ENCODE measurements at regions not wholly inside any gene's neighbourhood (a gene's known extent, or its start where the extent isn't known, plus 50 kb on each side); places are given as distances from the start of the nearest gene placed in this dataset.
"Not testable (repeated sequence)": the region's sequence is repeated elsewhere in the genome, so short reads cannot be mapped to it uniquely, and the experiment has no call there.

DNA sequence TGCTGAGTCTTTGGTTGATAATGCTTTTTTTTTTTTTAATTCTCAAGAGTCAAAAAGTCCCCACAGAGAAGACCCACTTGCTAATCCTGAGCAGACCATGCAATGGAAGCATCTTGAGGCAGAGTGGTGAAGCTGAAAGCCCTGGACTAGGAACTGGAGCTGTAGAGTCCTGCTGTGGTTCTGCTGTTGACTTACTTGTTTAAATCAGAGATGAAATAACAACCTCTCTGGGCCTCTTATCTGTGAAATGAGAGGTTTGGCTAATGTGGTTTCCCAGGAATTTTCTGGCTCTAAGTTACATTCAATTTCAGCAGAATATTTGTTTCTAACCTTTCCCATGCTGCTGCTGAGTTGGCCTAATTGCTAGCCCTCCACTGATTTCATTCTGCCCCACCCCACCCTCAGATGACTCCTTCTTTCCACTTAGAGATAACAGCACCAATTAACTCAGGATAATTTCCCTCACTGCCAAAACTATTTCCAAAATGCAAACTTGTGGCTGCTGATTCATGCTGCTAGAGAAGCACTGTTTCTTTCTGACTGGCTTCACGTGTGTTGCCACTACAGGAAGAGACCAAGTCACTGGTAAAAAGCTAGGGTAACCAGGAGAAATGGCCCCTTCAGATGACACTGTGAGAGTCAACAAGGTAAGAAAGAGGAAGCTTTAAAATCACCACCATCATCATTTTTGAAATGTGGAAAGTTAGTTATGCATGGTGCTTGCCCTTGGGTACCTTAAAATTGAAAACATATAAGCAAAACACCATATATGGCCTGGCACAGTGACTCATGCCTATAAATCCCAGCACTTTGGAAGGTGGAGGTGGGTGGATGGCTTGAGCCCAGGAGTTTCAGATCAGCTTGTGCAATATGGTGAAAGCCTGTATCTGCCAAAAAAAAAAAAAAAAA is 326.4 kb downstream of the DCHS2 start:
- Histone ChIP-seq H3K4me3 (ENCODE audit: low read depth in 1 of 2, low read length in 2 of 2) (no peak overlapping the region), H3K27ac (ENCODE audit: low read depth, low read length) (no peak overlapping the region), H3K4me1 (ENCODE audit: insufficient read depth, low read length) (no peaks in the 10 kb centered on the region), H3K36me3 (ENCODE audit: insufficient read depth, low read length) (no peaks in the 10 kb centered on the region), H3K9me3 (ENCODE audit: low read length) (no peaks in the 10 kb centered on the region), H3K27me3 (ENCODE audit: control insufficient read depth in 1 of 2, insufficient read depth in 2 of 2, low read length in 2 of 2) (no peaks in the 10 kb centered on the region), H3K9ac (ENCODE audit: low read length) (no peak overlapping the region)

DNA sequence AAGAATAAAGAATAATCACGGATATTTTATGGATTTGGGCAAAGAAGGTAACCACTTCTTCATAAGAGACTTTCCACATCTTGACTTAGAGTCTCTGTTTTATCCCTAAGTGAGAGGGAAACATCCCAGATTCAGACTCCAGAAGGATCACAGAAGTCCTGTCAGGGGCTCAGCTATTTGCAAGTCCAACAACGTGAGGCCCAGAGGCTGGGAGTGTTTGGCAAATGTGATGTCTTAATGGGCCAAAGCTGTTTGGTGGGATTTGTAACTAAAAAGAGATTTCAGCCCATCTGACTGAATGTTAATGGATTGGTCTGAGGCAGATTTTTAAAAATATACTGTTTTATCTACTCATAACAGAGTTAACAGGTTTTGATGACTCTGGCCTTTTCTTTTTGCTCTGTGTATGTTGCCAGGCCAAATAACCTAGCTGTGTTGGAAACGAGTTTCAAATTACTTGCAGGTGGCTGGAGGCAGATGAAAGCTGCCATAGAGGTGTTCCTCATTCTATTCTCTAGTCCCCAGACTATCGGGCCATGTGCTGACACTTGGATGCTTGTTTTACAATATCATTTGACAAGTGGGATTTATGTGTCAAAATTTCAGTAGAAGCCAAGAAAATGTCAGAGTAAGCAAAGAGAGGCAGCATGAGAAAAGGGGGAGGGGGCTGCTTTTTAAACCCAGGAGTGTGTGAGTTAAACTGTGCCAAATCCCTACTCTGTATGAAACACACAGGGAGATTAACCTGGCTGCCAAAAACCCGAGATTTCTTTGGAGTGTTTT is 330.9 kb downstream of the DCHS2 start:
- Histone ChIP-seq H3K36me3 (ENCODE audit: insufficient read depth, low read length) (no peaks in the 10 kb centered on the region), H3K27me3 (ENCODE audit: control insufficient read depth in 1 of 2, insufficient read depth in 2 of 2, low read length in 2 of 2) (no peaks in the 10 kb centered on the region), H3K27ac (ENCODE audit: low read depth, low read length) (no peak overlapping the region), H3K4me3 (ENCODE audit: low read depth in 1 of 2, low read length in 2 of 2) (no peak overlapping the region), H3K4me1 (ENCODE audit: insufficient read depth, low read length) (no peaks in the 10 kb centered on the region), H3K9ac (ENCODE audit: low read length) (no peak overlapping the region), H3K9me3 (ENCODE audit: low read length) (no peaks in the 10 kb centered on the region)

DNA sequence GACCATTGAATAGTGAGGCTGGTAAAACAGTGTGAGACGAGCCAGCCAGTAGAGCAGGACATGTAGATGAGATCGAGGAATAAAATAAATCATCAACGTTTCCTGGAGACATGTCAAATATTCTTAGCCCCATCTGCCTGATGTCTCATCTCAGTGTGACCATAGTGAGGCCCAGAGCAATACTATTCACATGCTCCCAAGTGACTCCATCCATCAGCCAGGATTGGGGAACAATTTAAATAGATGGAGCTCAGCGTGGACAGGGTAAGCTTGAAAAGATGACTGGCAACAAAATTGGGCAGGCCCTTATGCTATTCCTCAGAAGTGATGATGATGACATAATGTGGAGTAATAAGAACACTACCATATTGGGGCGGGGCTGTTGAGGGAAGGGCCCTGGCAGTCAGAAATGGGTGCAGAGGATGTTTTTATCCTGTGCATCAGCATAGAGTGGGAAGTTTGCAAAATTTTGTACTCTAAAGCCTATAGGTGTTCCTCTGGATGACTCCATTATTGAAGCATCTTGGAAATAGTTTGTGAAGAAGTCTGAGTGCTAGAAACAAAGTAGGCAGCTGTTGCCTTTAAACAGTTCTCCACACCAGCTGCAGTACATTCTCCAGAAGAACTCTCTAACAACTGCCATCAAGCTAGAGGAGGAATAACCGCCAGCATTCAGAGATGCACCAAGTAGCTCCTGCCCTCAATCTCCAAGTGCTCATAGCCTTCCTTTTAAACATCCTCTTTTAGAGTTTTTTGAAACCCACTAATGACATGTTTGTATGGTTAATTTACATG is 333.0 kb downstream of the DCHS2 start:
- Histone ChIP-seq H3K4me1 (ENCODE audit: insufficient read depth, low read length) (no peaks in the 10 kb centered on the region), H3K27ac (ENCODE audit: low read depth, low read length) (no peak overlapping the region), H3K9me3 (ENCODE audit: low read length) (no peaks in the 10 kb centered on the region), H3K4me3 (ENCODE audit: low read depth in 1 of 2, low read length in 2 of 2) (no peak overlapping the region), H3K36me3 (ENCODE audit: insufficient read depth, low read length) (no peaks in the 10 kb centered on the region), H3K27me3 (ENCODE audit: control insufficient read depth in 1 of 2, insufficient read depth in 2 of 2, low read length in 2 of 2) (no peaks in the 10 kb centered on the region), H3K9ac (ENCODE audit: low read length) (no peak overlapping the region)

DNA sequence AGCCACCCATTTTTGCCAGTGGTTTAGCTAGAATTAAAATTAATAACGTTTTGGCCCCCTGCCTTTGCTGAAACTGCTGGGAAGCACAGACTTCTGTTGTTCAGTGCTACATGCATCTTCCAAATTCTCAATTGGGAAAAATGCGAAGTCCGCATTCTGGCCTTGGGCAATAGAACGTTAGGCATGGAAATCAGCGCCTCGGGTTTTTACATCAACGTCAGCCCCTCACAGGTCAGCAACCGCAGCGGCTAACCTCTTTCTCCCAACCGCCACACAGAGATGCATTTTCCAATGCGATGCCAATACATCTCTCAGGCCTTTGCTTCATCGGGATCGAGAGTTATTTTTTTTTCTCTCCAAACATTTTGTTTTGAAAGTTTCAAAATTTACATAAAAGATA is 339.1 kb downstream of the DCHS2 start:
- Histone ChIP-seq H3K27ac (ENCODE audit: low read depth, low read length) (no peak overlapping the region), H3K9me3 (ENCODE audit: low read length) (no peaks in the 10 kb centered on the region), H3K36me3 (ENCODE audit: insufficient read depth, low read length) (no peaks in the 10 kb centered on the region), H3K4me1 (ENCODE audit: insufficient read depth, low read length) (no peaks in the 10 kb centered on the region), H3K9ac (ENCODE audit: low read length) (no peak overlapping the region), H3K27me3 (ENCODE audit: control insufficient read depth in 1 of 2, insufficient read depth in 2 of 2, low read length in 2 of 2) (no peaks in the 10 kb centered on the region), H3K4me3 (ENCODE audit: low read depth in 1 of 2, low read length in 2 of 2) (no peak overlapping the region)

DNA sequence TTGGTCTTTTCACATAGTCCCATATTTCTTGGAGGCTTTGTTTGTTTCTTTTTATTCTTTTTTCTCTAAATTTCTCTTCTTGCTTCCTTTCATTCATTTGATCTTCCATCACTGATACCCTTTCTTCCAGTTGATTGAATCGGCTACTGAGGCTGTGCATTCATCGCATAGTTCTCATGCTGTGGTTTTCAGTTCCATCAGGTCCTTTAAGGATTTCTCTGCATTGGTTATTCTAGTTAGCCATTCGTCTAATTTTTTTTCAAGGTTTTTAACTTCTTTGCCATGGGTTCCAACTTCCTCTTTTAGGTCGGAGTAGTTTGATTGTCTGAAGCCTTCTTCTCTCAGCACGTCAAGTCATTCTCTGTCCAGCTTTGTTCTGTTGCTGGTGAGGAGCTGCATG is 342.4 kb downstream of the DCHS2 start:
- H3K4me3 ChIP-seq (ENCODE audit: low read depth in 1 of 2, low read length in 2 of 2); H3K36me3 ChIP-seq (ENCODE audit: insufficient read depth, low read length); H3K9me3 ChIP-seq (ENCODE audit: low read length); H3K4me1 ChIP-seq (ENCODE audit: insufficient read depth, low read length); H3K27me3 ChIP-seq (ENCODE audit: control insufficient read depth in 1 of 2, insufficient read depth in 2 of 2, low read length in 2 of 2); H3K9ac ChIP-seq (ENCODE audit: low read length); H3K27ac ChIP-seq (ENCODE audit: low read depth, low read length): not testable (repeated sequence)

DNA sequence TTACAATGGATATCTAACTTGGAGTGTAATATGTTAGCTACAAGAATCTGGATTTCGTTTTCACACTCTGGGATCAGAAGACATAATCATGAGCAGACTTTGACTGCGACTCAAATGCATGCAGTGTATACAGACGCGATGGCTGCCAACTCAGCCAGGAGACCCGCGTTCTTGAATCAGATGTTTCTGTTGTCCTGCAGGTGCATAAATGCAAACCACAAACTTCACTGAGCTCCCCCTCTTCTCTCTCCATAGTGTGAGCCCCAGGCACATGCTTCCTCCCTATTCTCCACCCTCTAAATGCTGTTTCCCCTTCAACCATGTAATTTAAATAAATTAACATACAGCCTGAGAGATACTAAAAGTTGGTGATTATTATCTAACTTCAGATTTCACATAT is 347.9 kb downstream of the DCHS2 start:
- no peaks in the 10 kb centered on the region for H3K36me3 ChIP-seq (ENCODE audit: insufficient read depth, low read length)

DNA sequence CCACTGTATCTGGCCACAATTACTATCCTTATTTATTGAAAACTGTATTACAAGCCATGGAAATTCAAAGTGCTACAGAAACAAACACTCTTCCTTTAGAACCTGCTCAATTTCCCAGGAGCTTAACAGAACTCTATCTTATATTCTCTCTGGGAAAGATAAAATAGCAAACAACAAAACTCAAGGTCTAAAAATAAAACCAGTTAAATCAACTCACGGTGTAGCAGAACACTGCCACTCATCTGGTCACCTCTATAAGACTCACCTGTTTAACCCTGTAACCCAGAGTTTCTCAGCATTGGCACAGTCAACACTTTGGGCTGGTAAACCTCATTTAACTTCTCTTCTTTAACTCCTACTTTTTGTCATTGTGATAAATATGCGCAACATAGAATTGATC is 348.9 kb downstream of the DCHS2 start:
- Histone ChIP-seq H3K9ac (ENCODE audit: low read length) (no peak overlapping the region), H3K9me3 (ENCODE audit: low read length) (no peaks in the 10 kb centered on the region), H3K27me3 (ENCODE audit: control insufficient read depth in 1 of 2, insufficient read depth in 2 of 2, low read length in 2 of 2) (no peaks in the 10 kb centered on the region), H3K4me1 (ENCODE audit: insufficient read depth, low read length) (no peaks in the 10 kb centered on the region), H3K4me3 (ENCODE audit: low read depth in 1 of 2, low read length in 2 of 2) (no peak overlapping the region), H3K27ac (ENCODE audit: low read depth, low read length) (no peak overlapping the region), H3K36me3 (ENCODE audit: insufficient read depth, low read length) (no peaks in the 10 kb centered on the region)

More for the DNA sequence above, 347.9 kb downstream of the DCHS2 start:
- H3K9me3 ChIP-seq (ENCODE audit: low read length): no peaks in the 10 kb centered on the region
- no peaks in the 10 kb centered on the region for H3K27me3 ChIP-seq (ENCODE audit: control insufficient read depth in 1 of 2, insufficient read depth in 2 of 2, low read length in 2 of 2)
- no peak overlapping the region for H3K9ac ChIP-seq (ENCODE audit: low read length)
- no peak overlapping the region for H3K27ac ChIP-seq (ENCODE audit: low read depth, low read length)
- H3K4me3 ChIP-seq (ENCODE audit: low read depth in 1 of 2, low read length in 2 of 2): no peak overlapping the region
- H3K4me1 ChIP-seq (ENCODE audit: insufficient read depth, low read length): no peaks in the 10 kb centered on the region

DNA sequence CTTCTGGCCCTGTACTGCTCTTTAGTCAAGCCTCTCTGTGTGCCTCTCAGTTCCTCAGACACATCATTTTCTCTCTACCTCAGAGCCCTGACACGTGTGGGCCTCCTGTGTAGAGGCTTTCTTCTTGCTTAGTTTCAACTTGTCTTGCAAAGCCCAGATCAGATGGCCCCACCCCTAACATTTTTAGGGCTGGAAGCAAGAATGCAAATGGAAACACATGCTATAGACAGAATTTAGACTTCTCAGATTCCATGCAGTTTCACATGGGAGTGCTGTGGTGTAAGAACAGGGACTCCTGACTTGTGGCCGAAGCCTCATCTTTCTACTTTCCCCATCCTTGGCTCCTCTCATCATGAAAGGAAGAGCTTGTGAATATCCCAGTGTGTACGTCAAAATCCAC is 350.7 kb downstream of the DCHS2 start:
- H3K9ac ChIP-seq (ENCODE audit: low read length): no peak overlapping the region
- H3K4me1 ChIP-seq (ENCODE audit: insufficient read depth, low read length): no peaks in the 10 kb centered on the region
- H3K27me3 ChIP-seq (ENCODE audit: control insufficient read depth in 1 of 2, insufficient read depth in 2 of 2, low read length in 2 of 2): no peaks in the 10 kb centered on the region
- no peaks in the 10 kb centered on the region for H3K36me3 ChIP-seq (ENCODE audit: insufficient read depth, low read length)
- no peak overlapping the region for H3K4me3 ChIP-seq (ENCODE audit: low read depth in 1 of 2, low read length in 2 of 2)
- H3K9me3 ChIP-seq (ENCODE audit: low read length): no peaks in the 10 kb centered on the region
- H3K27ac ChIP-seq (ENCODE audit: low read depth, low read length): no peak overlapping the region

DNA sequence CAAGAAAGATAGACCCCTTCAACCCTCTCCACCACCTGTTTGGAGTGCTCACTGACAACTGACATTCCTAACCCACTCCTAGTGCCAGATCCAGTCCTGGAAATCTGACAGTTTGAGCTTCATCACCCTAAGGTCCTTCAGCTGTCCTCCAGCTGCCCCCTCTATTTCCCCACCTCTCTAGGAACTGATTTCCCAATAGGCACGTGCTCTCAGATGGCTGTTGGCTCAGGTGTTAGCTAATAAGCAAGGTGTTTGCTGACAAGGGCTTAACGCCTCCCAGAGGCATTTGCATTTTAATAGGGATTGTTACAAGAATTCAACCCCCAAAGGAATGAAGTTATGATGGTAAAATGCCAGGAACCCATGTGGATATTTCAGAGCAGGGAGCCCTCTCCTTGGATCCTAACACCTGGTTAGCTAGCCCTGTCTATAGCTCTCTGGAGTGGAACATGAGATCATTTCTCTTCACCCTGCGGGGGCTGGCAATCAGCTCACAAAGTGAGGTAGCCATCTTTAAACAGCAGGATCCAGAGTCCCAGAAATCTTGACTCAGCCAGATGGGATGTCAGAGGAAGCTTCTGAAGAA is 348.5 kb upstream of the SFRP2 start:
- Histone ChIP-seq H3K9ac (ENCODE audit: low read length) (no peak overlapping the region), H3K4me3 (ENCODE audit: low read depth in 1 of 2, low read length in 2 of 2) (no peak overlapping the region), H3K36me3 (ENCODE audit: insufficient read depth, low read length) (no peaks in the 10 kb centered on the region), H3K27ac (ENCODE audit: low read depth, low read length) (no peak overlapping the region), H3K4me1 (ENCODE audit: insufficient read depth, low read length) (no peaks in the 10 kb centered on the region), H3K9me3 (ENCODE audit: low read length) (no peaks in the 10 kb centered on the region), H3K27me3 (ENCODE audit: control insufficient read depth in 1 of 2, insufficient read depth in 2 of 2, low read length in 2 of 2) (no peaks in the 10 kb centered on the region)

DNA sequence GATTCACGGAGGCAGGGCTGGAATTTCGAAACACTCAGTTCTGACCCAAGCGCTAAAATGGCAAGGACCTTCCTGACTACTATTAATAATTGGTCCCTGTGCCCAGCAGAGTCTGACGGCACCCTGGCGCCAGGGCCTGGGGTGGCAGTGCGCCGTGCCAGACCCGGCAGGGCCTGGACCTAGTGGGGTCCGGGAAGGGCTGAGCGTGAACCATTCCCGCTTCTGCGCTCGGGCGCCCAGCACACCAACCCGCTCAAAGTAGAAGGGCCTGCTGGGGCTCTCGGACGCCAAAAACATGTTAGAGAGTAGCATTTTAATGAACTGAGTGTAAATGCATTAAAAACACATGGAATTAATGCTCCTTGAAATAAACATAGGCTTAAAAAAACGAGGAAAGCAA is 346.7 kb upstream of the SFRP2 start:
- H3K4me3 ChIP-seq (ENCODE audit: low read depth in 1 of 2, low read length in 2 of 2): no peak overlapping the region
- H3K27ac ChIP-seq (ENCODE audit: low read depth, low read length): no peak overlapping the region
- H3K36me3 ChIP-seq (ENCODE audit: insufficient read depth, low read length): no peaks in the 10 kb centered on the region
- no peaks in the 10 kb centered on the region for H3K9me3 ChIP-seq (ENCODE audit: low read length)
- no peaks in the 10 kb centered on the region for H3K27me3 ChIP-seq (ENCODE audit: control insufficient read depth in 1 of 2, insufficient read depth in 2 of 2, low read length in 2 of 2)
- H3K9ac ChIP-seq (ENCODE audit: low read length): no peak overlapping the region
- H3K4me1 ChIP-seq (ENCODE audit: insufficient read depth, low read length): no peaks in the 10 kb centered on the region

DNA sequence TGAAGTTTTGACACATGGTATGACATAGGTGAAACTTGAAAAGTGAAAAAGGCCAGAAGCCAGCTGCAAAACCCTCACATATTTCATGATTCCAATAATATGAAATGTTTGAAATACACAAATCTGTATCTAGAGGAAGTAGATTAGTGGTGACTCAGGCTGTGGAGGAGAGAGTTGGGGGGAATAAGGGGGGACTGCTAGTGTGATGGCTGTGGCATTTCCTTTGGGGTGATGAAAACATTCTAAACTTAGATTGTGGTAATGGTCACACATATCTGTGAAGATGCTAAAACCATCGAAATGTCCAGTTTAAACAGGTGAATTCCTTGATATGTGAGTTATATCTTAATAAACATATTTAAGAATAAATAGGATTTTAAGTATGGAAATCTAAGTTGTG is 343.5 kb upstream of the SFRP2 start:
- H3K36me3 ChIP-seq (ENCODE audit: insufficient read depth, low read length): no peaks in the 10 kb centered on the region

More for the DNA sequence above, 343.5 kb upstream of the SFRP2 start:
- Histone ChIP-seq H3K27me3 (ENCODE audit: control insufficient read depth in 1 of 2, insufficient read depth in 2 of 2, low read length in 2 of 2) (no peaks in the 10 kb centered on the region), H3K9ac (ENCODE audit: low read length) (no peak overlapping the region), H3K27ac (ENCODE audit: low read depth, low read length) (no peak overlapping the region), H3K4me3 (ENCODE audit: low read depth in 1 of 2, low read length in 2 of 2) (no peak overlapping the region), H3K4me1 (ENCODE audit: insufficient read depth, low read length) (no peaks in the 10 kb centered on the region), H3K9me3 (ENCODE audit: low read length) (no peaks in the 10 kb centered on the region)

Data from muscle layer of colon (tissue), 2 donors.